ENCODE measurements at regions not wholly inside any gene's neighbourhood (a gene's known extent, or its start where the extent isn't known, plus 50 kb on each side); places are given as distances from the start of the nearest gene placed in this dataset.
A peak's percentile ranks its signal among the peaks of the same experiment; 100 is the strongest.
"Not testable (repeated sequence)": the region's sequence is repeated elsewhere in the genome, so short reads cannot be mapped to it uniquely, and the experiment has no call there.

- no peak for DNase-seq
Measured at GRCh38 chr3:29143151-29143550, 137.7 kb upstream of the RBMS3 start.

DNA sequence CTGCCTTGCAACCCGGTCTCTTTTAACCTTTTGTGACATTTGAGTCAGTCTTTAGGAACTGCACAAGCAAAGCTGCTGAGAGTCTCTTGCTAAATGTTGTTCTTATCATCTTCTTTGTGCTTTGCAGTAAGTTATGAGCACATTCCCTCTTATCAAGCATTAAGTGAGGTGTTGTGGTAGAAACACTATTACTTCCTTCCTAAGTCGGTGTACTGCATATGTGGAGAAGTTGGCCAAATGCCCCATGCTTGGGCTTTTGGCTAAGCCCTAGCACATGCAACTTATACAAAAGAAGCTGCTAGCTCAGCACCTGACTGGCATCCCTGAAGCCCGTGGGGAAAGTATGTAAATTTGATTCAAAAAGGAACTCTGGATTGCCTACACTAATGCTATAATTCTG lies 136.5 kb upstream of the RBMS3 start:
- no peak for DNase-seq

- peak; percentile 93 for DNase-seq
Measured at GRCh38 chr3:29144807-29145206, 136.1 kb upstream of the RBMS3 start.

DNA sequence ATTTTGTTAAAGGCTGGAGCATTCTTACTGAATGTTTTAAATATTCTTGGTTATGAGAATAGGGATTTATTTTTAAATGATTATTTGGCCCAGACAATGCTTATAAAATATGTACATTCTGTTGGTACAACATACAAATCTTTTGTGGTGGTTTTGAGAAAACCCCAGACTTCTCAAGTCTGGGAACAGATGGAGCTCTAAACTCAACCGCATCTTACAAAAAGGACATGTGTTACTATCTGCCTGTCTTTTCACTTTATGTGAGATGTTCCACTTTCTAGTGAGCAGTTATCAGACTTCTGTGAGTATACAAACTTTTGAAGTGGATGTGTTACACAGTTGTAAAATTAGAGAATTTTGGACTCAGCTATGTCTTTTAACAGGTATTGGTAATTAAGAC lies 135.5 kb upstream of the RBMS3 start:
- no peak for DNase-seq

GRCh38 chr3:29152379-29152778 lies 128.5 kb upstream of the RBMS3 start:
- no peak for DNase-seq

DNA sequence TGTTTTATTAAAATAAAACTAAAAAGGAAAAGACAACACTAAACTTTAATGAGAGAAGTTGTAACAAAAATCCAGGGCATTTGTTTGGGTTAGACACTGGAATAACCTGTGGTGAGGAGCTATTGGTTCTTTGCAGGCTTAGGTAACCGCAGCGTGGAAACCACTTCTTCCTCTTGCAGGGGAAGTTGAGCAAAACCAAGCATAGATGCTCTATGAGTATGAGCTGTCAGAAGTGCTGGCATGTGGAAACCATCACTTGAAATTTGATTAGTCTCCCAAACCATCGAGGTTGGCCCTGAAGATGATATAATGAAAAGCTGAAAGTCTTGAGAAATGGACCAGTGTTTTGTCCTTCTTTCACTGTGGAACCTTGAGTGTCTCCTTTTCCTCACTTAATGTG lies 127.1 kb upstream of the RBMS3 start:
- no peak for DNase-seq

DNA sequence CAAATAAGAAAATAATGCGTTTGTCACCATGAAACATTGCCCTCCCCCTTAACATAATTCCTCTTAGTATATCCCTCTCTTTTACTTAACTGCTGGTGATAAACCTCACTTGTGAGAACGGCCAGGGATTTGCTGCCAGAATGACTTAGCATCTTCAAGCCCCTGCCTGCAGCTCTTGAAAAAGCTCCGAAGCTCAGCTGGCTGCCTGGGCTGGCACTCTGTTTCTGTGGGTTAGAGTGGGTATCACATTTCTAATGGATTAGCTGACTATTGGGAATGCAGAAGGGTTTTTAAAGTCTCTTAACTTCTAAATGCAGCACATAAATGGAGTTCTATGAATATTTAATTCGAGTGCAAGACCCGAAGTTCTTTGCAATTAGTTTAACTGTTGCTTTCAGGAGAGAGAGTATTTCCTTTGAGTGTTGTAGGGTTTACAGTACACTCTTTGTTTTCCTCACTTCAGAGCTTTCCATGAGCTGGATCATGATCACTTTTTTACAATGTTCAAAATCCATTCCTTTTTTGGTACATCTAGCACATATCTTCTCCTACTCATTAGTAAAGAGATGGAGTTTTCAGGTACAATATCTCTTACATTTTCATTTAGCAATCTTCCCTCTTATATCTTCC lies 124.7 kb upstream of the RBMS3 start:
- peak; percentile 88 for DNase-seq

- DNase-seq, result no peak
Measured at GRCh38 chr3:29164825-29165224, 116.0 kb upstream of the RBMS3 start.

DNA sequence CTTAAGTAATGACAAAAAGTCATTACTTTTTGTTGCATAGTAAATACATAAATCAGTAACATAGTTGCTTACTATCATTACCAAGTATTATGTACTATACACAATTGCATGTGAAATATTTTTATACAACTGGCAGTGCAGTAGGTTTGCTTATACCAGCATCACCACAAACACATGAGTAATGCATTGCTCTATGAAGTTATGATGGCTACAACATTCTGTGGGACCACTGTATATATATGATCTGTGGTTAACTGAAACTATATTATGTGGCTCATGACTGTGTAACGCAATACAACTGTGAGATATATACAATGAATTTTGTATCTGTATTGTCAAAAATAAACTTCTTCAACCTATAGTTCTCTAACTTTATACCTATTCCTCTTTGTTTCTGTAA lies 113.7 kb upstream of the RBMS3 start:
- no peak for DNase-seq

DNA sequence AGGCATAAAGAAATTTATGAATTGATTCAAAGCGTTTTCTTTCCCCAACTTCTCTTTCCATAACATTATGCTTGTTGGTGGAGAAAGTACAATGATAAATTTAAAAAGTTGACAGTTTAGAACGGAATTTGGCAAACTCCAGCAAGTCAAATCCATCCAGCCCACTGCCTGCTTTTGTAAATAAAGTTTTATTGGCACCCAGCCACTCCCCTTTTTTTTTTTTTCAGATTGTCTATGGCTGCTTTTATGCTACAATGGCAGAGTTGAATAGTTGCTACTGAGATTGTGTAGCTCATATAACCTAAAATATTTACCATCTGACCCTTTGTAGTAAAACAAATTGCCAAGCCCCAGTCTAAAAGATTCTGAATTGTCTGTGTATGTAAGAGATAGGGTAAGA lies 112.8 kb upstream of the RBMS3 start:
- no peak for DNase-seq

DNA sequence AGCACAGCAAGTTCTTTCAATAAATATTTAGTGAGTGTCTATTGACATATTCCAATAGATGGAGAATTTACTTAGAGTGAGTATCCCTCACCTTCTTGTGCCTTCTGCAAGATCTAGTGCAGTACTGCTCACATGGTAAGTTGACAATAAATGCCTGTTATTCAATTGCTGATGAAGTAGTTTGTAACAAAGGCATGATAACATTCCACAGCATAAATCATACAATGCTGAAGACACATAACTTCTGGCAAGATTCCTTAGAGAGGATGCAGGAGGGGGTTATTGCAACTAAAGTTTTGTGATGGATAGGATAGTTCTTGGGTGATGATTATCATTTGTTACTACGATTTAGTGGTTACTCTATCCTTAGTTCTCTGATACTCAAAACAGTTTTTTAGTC lies 112.2 kb upstream of the RBMS3 start:
- no peak for DNase-seq

- DNase-seq, result no peak
Measured at GRCh38 chr3:29169451-29169850, 111.4 kb upstream of the RBMS3 start.

- DNase-seq, result peak; percentile 23
Measured at GRCh38 chr3:29171043-29171990, 109.6 kb upstream of the RBMS3 start.

DNA sequence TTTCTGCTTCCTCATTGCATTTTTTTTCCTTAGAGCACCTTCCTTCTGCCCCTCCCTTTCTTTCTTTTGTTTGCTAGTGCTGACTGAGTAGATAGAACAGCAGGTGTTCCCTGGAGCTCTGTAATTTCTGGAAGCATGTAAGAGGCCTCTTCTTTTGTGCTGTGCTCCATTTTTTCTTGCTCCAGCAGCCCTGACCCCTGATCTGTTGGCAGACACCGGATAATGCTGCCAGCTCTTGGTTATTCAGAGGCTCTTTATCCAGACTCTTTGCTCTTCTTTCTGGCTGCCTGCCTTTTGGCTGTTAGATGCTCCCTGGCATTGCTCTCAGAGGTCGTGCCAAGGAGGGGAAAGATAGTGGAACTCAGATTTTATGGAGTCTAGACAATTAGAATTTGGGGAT lies 104.4 kb upstream of the RBMS3 start:
- DNase-seq, result peak; percentile 44

GRCh38 chr3:29178809-29179793 lies 101.8 kb upstream of the RBMS3 start:
- DNase-seq, result no peak

- DNase-seq, result no peak
Measured at GRCh38 chr3:29181149-29181780, 99.6 kb upstream of the RBMS3 start.

- DNase-seq, result no peak
Measured at GRCh38 chr3:29181872-29182271, 99.0 kb upstream of the RBMS3 start.

- not testable (repeated sequence) for DNase-seq
Measured at GRCh38 chr3:29182828-29183227, 98.0 kb upstream of the RBMS3 start.

DNA sequence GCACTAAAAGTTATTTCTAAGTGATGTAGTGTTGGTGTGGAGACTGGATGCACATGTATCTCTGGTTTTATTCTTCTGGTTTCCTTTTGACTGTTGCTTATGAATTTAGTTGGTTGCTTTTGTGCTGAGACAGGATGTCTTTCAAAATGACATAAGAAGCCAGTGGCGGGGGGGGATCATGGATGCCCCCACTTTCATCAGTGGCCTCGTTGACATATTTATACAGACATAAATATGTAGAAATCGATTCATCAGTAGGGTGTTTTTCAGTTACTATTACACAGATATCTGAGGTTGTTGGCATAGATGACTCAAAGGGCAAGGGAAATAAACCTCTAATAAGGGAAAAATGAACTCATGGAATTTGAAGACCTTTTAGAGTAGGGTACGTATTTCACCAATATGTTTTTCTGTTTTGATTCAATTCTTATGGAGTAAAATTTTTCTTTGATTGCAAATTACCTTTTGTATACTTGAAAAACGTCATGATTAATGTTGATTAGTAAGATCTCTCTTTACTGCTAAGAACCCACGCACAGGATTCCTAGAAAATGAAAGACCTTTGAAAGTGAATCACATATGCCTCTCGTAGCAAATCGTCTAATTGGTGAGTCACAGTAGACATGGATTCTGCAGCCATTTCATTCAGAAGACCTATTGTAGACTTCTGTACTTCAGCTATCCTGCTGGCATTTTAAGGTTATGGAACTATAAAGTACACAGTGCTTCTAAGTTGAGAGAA lies 97.4 kb upstream of the RBMS3 start:
- DNase-seq, result no peak

GRCh38 chr3:29185706-29186105 lies 95.2 kb upstream of the RBMS3 start:
- DNase-seq, result no peak

GRCh38 chr3:29186131-29186599 lies 94.7 kb upstream of the RBMS3 start:
- DNase-seq, result no peak
